Fibroblast of the aortic adventitia (primary cell): ENCODE measurements at regions not wholly inside any gene's neighbourhood (a gene's known extent, or its start where the extent isn't known, plus 50 kb on each side); places are given as distances from the start of the nearest gene placed in this dataset.

ENCODE experiments used
- DNase-seq: peaks from one replicate; pipeline ENCODE4 v3.0.0-alpha.2; 2010; ENCODE audit warnings: low read depth
- H3K4me3 ChIP-seq: 2 replicates; pipeline ENCODE4 v1.5.1; 2011; ENCODE audit warnings: low read depth, mild to moderate bottlenecking, control low read depth, low read length, moderate library complexity
- TF ChIP-seq, protein P1 (sequence below): IDR thresholded peaks from 2 replicates; pipeline ENCODE4 v1.5.1; 2011; ENCODE audit warnings: mild to moderate bottlenecking, low read length, control low read depth, inconsistent platforms; ENCODE audit not compliant: insufficient read depth

DNA sequence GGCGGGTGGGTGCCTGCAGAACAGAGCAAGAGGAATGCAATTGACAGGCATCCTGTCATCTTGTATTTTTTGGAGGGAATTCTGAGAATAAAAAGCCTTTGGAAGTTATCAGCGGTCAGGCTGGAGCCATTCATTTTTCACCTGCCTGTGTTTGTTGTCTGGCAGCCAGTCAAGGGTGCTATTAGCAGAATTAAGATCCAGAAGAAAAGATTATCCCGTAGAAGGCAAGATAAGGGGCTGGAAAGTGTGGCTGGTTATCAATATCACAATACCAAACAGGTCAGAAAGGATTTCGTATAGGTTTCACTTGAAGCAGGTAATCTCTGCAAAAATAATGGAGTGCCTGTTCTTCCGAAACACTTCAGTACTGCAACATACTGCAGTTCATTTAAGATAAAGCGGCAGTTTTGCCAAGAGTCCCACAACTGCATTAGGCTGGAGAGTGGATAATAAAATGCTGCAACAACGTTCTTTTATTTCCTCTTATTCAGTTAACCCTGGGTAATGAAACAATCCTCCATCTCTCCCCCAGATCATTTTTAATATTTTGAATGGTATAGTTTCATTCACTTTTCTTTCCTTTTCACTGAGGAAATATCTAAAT lies 171.2 kb upstream of the CDKN3 start:
- DNase-seq = no peak
- no peak overlapping the region for H3K4me3 ChIP-seq
- TF ChIP-seq, protein P1, sequence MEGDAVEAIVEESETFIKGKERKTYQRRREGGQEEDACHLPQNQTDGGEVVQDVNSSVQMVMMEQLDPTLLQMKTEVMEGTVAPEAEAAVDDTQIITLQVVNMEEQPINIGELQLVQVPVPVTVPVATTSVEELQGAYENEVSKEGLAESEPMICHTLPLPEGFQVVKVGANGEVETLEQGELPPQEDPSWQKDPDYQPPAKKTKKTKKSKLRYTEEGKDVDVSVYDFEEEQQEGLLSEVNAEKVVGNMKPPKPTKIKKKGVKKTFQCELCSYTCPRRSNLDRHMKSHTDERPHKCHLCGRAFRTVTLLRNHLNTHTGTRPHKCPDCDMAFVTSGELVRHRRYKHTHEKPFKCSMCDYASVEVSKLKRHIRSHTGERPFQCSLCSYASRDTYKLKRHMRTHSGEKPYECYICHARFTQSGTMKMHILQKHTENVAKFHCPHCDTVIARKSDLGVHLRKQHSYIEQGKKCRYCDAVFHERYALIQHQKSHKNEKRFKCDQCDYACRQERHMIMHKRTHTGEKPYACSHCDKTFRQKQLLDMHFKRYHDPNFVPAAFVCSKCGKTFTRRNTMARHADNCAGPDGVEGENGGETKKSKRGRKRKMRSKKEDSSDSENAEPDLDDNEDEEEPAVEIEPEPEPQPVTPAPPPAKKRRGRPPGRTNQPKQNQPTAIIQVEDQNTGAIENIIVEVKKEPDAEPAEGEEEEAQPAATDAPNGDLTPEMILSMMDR = no peak

DNA sequence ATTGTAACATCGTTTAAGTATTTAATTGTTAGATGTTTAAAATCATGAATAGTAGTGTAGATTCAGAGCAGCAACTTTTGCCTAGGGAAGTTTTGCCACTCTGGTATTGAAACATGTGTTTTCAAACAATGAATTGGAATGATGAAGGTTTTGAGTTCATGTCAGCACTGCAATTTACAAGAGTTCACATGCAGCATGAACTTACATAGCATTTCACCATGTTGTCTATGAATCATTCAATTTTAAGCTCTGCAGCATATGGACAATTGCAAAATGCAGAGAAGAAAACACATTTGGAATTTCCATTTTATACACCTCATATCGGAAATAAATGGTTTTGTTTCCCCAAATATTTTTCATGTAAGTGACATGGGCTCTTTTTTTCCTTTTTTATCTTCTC lies 170.7 kb upstream of the CDKN3 start:
- DNase-seq = peak; percentile 55
- TF ChIP-seq, protein P1 = no peak
- H3K4me3 ChIP-seq = no peak overlapping the region

DNA sequence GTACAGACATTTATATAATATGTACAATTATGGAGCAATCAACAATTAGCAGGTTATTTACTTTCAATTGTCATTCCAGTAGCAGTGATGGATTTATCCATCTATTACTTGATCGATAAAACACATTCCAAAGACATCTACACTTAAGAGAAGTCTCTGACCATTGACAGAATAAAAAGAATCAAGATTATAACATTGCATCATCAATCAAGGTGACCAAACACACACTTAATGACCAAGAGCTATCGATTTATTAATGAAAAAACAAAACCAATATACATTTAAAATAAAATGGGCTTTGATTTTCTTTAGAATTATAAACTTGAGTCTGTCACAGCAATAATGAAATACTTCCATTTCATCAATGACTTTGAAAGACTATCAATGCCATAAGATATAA lies 170.2 kb upstream of the CDKN3 start:
- TF ChIP-seq, protein P1 = no peak
- DNase-seq = no peak
- H3K4me3 ChIP-seq = no peak overlapping the region

DNA sequence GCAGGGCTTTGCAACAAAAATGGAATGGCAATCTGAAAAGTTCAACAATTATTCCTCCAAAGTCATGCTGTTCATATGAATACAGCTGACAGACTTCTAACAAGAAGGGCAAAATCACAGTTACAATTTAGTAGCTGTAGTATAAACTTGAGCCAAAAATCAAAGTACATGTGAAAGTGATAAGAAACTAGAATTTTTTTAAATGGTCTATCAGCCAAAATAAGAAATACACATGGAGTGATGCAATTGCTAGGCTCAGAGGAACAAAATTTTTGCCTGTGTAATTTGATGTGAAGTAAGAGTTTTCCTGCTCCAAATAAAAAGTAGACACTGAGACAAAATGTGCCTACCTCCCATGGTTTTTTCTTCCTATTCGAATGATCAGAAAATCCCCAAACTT lies 167.7 kb upstream of the CDKN3 start:
- peak; percentile 64 for DNase-seq
- H3K4me3 ChIP-seq = no peak overlapping the region
- TF ChIP-seq, protein P1 = no peak

DNA sequence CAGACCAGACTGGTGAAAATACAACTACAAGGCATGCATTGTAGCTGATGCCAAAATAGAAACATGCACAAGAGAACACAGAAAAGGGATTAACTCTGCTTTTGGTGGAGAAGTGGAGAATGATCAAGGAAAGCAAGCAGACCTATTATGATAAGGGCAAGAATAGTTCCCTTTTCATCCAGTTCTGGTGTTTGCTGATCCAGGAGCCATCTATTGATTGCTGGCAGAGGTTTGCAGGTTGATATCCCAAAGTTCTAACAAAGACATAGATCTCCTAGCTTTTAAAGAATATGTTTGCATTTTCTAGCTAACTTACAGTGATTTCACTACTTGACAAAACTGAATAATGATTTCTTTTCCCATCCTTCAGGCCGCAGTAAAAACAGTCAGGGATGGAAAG lies 166.2 kb upstream of the CDKN3 start:
- no peak for DNase-seq
- no peak overlapping the region for H3K4me3 ChIP-seq
- TF ChIP-seq, protein P1 = no peak

DNA sequence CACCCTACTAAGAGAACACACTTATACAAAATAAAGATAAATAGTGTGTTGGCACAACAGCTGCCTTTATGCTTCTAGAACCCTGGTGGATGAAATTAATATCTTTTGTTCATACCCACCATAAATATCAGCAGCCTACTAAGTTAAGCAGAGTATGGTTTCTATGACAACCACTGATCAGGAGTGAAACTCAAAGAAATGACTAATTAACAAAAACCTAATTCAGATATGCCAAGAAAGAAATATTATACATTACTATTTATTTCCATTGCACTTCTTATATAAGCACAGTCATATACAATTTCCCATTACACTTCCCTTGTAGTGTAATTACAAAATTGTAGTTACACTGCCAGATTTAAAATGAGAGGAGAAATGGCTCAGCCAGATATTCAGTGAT lies 164.1 kb upstream of the CDKN3 start:
- TF ChIP-seq, protein P1 = no peak
- no peak overlapping the region for H3K4me3 ChIP-seq

DNA sequence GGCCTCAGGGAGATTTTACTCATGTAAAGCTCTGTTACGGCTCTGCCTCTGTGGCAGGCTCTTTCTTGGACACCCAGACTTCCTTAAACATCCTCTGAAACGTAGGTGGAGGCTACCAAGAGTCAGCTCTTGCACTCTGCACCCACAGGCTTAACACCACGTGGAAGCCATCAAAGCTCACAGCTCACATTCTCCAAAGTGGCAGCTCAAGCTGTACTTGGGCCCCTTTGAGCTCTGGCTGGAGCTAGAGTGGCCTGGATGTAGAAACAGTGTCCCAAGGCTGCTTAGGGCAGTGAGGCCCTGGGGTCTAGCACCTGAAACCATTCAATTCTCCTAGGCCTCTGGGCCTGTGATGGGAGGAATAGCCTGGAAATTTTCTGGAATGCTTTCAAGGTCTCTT lies 155.3 kb upstream of the CDKN3 start:
- TF ChIP-seq, protein P1 = no peak
- no peak overlapping the region for H3K4me3 ChIP-seq
- DNase-seq = no peak

More for the DNA sequence above, 164.1 kb upstream of the CDKN3 start:
- no peak for DNase-seq
